ENCODE measurements at regions not wholly inside any gene's neighbourhood (a gene's known extent, or its start where the extent isn't known, plus 50 kb on each side); places are given as distances from the start of the nearest gene placed in this dataset.
A peak's percentile ranks its signal among the peaks of the same experiment; 100 is the strongest.

DNA sequence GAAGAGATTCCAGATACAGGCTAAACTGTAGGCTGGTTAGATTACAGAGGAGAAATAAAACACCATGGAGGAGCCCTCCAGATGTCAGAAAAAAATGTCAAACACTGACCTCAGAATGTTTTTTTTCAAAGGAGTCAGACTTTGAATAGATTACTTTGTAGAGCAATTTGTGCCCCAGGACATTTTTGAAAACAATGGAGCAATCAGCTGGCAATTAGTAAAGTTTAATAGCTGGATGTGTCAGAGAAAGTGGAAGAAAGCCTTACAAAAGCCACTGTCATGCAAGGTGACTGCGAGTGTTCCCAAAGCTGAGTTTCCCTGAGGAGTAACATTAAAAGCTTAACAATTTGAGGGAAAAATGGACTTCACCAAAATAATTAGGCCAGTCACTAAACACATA is 417.8 kb upstream of the CTNND2 start:
- DNase-seq (ENCODE audit: low spot score) = peak; percentile 3
- peaks cover 25% of the 10 kb centered on the region for H3K4me1 ChIP-seq
- H3K9ac ChIP-seq = no peak overlapping the region
- no peaks in the 10 kb centered on the region for H4K20me1 ChIP-seq (ENCODE audit: low read depth)
- no peak overlapping the region for H3K4me3 Mint-ChIP-seq
- peak overlapping the region; percentile 44 for H3K4me2 ChIP-seq
- H3K27me3 Mint-ChIP-seq (ENCODE audit: insufficient read depth, low read depth) = no peaks in the 10 kb centered on the region
- no peaks in the 10 kb centered on the region for H3K79me2 ChIP-seq (ENCODE audit: low read depth)
- H3F3A ChIP-seq (ENCODE audit: low read depth) = peaks cover 10% of the 10 kb centered on the region
- H3K4me3 ChIP-seq = no peak overlapping the region
- H3K27ac Mint-ChIP-seq = no peak overlapping the region
- H2AFZ ChIP-seq (replicated peaks) = no peak overlapping the region
- no peaks in the 10 kb centered on the region for H3K36me3 Mint-ChIP-seq
- H3K4me1 Mint-ChIP-seq = no peaks in the 10 kb centered on the region
- no peaks in the 10 kb centered on the region for H3K9me3 ChIP-seq (ENCODE audit: low read depth)
- TF ChIP-seq, protein P1, sequence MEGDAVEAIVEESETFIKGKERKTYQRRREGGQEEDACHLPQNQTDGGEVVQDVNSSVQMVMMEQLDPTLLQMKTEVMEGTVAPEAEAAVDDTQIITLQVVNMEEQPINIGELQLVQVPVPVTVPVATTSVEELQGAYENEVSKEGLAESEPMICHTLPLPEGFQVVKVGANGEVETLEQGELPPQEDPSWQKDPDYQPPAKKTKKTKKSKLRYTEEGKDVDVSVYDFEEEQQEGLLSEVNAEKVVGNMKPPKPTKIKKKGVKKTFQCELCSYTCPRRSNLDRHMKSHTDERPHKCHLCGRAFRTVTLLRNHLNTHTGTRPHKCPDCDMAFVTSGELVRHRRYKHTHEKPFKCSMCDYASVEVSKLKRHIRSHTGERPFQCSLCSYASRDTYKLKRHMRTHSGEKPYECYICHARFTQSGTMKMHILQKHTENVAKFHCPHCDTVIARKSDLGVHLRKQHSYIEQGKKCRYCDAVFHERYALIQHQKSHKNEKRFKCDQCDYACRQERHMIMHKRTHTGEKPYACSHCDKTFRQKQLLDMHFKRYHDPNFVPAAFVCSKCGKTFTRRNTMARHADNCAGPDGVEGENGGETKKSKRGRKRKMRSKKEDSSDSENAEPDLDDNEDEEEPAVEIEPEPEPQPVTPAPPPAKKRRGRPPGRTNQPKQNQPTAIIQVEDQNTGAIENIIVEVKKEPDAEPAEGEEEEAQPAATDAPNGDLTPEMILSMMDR (IDR thresholded peaks at IDR 0.05) = no peak
- TF ChIP-seq EZH2 (IDR thresholded peaks at IDR 0.05) = no peak
- no peak for TF ChIP-seq EZH2phosphoT487 (IDR thresholded peaks at IDR 0.05)
- H3K36me3 ChIP-seq = no peaks in the 10 kb centered on the region
- H3K9me3 Mint-ChIP-seq = no peaks in the 10 kb centered on the region
- no peak overlapping the region for H3K27ac ChIP-seq
- H3K27me3 ChIP-seq = no peaks in the 10 kb centered on the region

DNA sequence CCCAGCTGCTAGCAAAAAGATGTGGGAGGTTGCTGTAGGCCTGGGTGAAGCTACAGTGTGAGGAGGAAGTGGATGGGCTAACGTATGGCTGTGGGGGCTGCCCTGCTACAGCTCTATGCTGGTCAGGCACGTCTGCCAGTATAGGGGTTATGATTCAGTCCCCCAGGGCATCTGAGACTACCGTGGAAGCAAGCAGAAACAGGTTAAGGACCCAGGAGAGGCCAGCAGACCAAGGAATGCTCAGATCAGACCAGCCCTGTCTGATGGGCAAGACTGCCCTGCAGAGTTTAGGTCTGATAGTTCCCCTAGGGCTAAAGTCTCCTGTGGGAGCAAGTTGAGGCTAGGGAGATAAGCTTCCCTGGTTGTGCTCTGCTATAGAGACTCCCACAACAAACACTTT is 416.1 kb upstream of the CTNND2 start:
- no peak overlapping the region for H3K9ac ChIP-seq
- no peaks in the 10 kb centered on the region for H3K79me2 ChIP-seq (ENCODE audit: low read depth)
- no peaks in the 10 kb centered on the region for H3K36me3 Mint-ChIP-seq
- no peaks in the 10 kb centered on the region for H3K9me3 ChIP-seq (ENCODE audit: low read depth)
- no peaks in the 10 kb centered on the region for H4K20me1 ChIP-seq (ENCODE audit: low read depth)
- no peak overlapping the region for H3K4me2 ChIP-seq
- H3K4me1 Mint-ChIP-seq = no peaks in the 10 kb centered on the region
- no peak overlapping the region for H3K4me3 Mint-ChIP-seq
- no peaks in the 10 kb centered on the region for H3K9me3 Mint-ChIP-seq
- no peak overlapping the region for H3K27ac Mint-ChIP-seq
- H3K27ac ChIP-seq = no peak overlapping the region
- H3K27me3 ChIP-seq = no peaks in the 10 kb centered on the region
- TF ChIP-seq, protein P1 (IDR thresholded peaks at IDR 0.05) = no peak
- no peak for TF ChIP-seq EZH2 (IDR thresholded peaks at IDR 0.05)
- TF ChIP-seq EZH2phosphoT487 (IDR thresholded peaks at IDR 0.05) = no peak
- H3K4me3 ChIP-seq = no peak overlapping the region
- H3F3A ChIP-seq (ENCODE audit: low read depth) = peaks cover 10% of the 10 kb centered on the region
- peaks cover 25% of the 10 kb centered on the region for H3K4me1 ChIP-seq
- H3K36me3 ChIP-seq = no peaks in the 10 kb centered on the region
- no peak overlapping the region for H2AFZ ChIP-seq (replicated peaks)
- DNase-seq (ENCODE audit: low spot score) = no peak
- no peaks in the 10 kb centered on the region for H3K27me3 Mint-ChIP-seq (ENCODE audit: insufficient read depth, low read depth)

DNA sequence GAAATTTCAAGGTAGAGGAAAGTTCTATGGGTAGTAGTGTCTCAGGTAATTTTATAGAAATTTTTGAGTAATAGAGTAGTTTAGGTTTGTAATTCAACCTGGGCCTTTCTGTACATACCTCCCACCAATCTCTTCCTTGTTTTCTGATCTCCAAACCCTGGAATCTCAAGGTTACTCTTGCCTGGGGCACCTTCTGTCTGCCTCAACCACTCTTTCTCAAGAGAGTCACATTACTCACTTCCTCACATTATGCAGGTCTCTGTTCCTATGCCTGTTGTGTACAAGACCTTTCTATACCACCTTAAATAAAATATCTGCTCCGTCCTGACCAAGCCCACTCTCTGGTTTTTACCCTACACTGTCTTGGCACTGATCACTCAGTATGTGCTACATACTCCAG is 412.6 kb upstream of the CTNND2 start:
- H3K9ac ChIP-seq = no peak overlapping the region
- no peaks in the 10 kb centered on the region for H3K79me2 ChIP-seq (ENCODE audit: low read depth)
- no peaks in the 10 kb centered on the region for H3K27me3 ChIP-seq
- H3K4me2 ChIP-seq = no peak overlapping the region
- no peak overlapping the region for H2AFZ ChIP-seq (replicated peaks)
- no peak overlapping the region for H3K27ac Mint-ChIP-seq
- peaks cover 4% of the 10 kb centered on the region for H3F3A ChIP-seq (ENCODE audit: low read depth)
- H3K36me3 ChIP-seq = no peaks in the 10 kb centered on the region
- H3K4me3 Mint-ChIP-seq = no peak overlapping the region
- H3K4me1 ChIP-seq = peaks cover 6% of the 10 kb centered on the region
- TF ChIP-seq, protein P1 (IDR thresholded peaks at IDR 0.05) = no peak
- no peak for TF ChIP-seq EZH2 (IDR thresholded peaks at IDR 0.05)
- no peak for TF ChIP-seq EZH2phosphoT487 (IDR thresholded peaks at IDR 0.05)
- H3K27ac ChIP-seq = no peak overlapping the region
- no peaks in the 10 kb centered on the region for H4K20me1 ChIP-seq (ENCODE audit: low read depth)
- no peaks in the 10 kb centered on the region for H3K4me1 Mint-ChIP-seq
- no peaks in the 10 kb centered on the region for H3K27me3 Mint-ChIP-seq (ENCODE audit: insufficient read depth, low read depth)
- H3K36me3 Mint-ChIP-seq = no peaks in the 10 kb centered on the region
- no peak for DNase-seq (ENCODE audit: low spot score)
- no peaks in the 10 kb centered on the region for H3K9me3 Mint-ChIP-seq
- H3K9me3 ChIP-seq (ENCODE audit: low read depth) = no peaks in the 10 kb centered on the region
- no peak overlapping the region for H3K4me3 ChIP-seq
